ENCODE measurements at regions not wholly inside any gene's neighbourhood (a gene's known extent, or its start where the extent isn't known, plus 50 kb on each side); places are given as distances from the start of the nearest gene placed in this dataset.
"Not testable (repeated sequence)": the region's sequence is repeated elsewhere in the genome, so short reads cannot be mapped to it uniquely, and the experiment has no call there.

GRCh38 chr2:75324861-75325284 lies 125.6 kb upstream of the TACR1 start:
- no peak for DNase-seq

DNA sequence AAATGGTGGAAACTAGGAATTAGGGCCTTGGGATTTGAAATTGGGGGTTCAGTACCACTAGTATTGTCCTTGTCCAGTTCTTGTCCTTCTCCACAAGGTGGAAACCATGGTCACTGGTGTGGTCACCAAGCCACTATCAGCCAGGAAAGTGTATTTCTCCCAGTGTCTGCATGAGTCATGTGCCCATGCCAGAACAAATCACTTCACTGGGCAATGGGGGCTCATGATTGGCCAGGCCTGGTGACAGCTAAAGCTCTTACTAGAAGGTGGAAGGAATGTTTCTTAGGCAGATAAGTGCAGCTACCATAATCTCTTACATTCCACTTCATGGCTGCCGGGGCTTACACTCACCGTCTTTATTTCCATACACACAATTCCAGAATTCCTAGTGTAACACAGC lies 124.8 kb upstream of the TACR1 start:
- no peak for DNase-seq

DNA sequence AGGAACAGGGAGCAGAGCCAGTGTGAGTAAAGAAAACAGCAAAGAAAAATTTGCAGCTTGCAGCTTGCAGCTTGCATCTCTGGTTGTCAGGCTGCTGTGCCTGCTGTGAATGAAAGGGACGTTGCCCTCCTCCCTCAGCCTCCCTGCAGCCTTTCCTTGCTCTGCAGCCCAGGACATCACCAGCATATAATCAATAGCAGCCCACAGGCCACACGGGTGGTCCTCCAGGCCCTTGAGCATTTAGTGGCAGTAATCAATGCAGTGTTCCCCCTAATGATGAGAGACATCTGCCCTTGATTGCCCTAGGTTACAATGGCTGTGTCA lies 122.2 kb upstream of the TACR1 start:
- DNase-seq, result no peak

GRCh38 chr2:75320898-75321598 lies 121.7 kb upstream of the TACR1 start:
- DNase-seq, result no peak

- no peak for DNase-seq
Observed at GRCh38 chr2:75319951-75320350, 120.6 kb upstream of the TACR1 start.

- no peak for DNase-seq
Observed at GRCh38 chr2:75317802-75318201, 118.5 kb upstream of the TACR1 start.

GRCh38 chr2:75317316-75317715 lies 118.0 kb upstream of the TACR1 start:
- DNase-seq, result no peak

DNA sequence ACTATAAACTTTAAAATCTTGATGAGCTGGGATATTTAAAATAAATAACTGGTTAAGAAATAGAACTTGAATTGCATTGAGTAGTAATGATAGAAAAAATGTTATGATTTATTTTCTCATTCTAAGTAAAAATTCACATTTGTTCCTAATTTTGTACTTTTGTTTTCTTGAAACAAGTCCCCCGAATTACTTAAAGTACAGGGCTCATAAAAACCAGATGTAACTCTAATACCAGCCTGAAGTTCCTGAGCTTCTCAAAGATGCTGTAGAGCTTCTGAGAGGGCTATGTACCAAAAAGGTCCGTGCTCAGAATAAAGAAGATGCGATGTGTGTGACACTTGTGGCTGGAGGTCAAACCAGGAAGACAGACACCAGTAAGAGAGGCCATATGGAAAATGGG lies 116.1 kb upstream of the TACR1 start:
- DNase-seq, result no peak

DNA sequence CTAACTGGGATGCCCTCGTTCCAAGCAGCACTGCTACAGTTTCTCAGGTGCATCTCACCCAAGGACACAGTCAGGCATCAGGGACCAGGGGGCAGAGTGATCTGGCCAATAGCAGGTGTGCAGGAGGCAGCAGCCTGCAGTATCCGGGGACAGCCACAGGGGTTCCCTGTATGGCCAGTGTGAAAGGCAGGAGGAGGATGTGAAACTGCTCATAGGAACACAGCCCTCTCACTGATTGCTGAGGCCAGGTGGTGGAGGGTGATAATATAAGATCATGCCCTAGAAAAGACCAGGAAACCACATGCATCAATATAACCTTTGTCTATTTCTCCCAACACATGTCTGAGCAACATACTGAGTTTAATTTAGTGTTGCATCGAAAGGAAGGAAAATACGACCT lies 112.7 kb upstream of the TACR1 start:
- no peak for DNase-seq

DNA sequence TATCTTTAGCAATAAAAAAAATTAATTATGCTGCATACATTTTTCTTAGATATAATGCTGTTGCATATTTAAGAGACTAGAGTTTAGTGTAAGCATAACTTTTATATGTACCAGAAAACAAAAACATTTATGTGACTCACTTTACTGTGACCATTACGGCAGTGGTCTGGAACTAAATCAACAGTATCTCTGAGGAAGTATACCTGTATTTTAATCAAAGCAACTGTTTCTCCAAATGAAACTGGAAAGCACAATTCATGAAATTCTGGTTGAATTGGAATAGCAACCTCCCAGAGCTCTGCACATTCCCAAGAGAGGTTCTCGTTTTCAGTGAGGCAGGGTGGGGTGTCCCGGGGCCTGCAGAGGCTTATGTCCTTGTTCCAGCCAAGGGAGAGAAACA lies 112.2 kb upstream of the TACR1 start:
- no peak for DNase-seq

DNA sequence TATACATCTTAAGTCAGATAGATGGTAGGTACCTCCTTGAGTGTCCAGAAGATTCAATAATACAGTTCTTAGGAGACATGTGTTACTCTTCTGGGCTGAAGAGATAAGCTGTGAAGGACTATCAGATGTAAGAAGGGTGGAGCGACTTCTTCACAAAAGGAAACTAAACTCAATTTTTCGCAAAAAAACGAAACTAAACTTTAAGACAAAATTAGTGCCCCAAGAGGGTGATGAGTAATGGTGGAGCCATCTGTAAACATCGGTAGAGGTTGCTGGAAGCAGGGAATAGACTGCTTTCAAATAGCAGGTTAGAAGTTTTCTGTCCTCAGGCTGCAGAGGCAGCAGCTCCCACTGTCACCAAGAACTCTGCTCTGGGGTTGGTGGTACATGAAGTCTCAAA lies 111.6 kb upstream of the TACR1 start:
- DNase-seq, result no peak

- DNase-seq, result no peak
Observed at GRCh38 chr2:75309596-75310463, 110.5 kb upstream of the TACR1 start.

- no peak for DNase-seq
Observed at GRCh38 chr2:75303227-75303626, 103.9 kb upstream of the TACR1 start.

- DNase-seq, result no peak
Observed at GRCh38 chr2:75294362-75294761, 95.0 kb upstream of the TACR1 start.

- no peak for DNase-seq
Observed at GRCh38 chr2:75292826-75293225, 93.5 kb upstream of the TACR1 start.

GRCh38 chr2:75290600-75291150 lies 91.4 kb upstream of the TACR1 start:
- no peak for DNase-seq

- no peak for DNase-seq
Observed at GRCh38 chr2:75289771-75290170, 90.5 kb upstream of the TACR1 start.

DNA sequence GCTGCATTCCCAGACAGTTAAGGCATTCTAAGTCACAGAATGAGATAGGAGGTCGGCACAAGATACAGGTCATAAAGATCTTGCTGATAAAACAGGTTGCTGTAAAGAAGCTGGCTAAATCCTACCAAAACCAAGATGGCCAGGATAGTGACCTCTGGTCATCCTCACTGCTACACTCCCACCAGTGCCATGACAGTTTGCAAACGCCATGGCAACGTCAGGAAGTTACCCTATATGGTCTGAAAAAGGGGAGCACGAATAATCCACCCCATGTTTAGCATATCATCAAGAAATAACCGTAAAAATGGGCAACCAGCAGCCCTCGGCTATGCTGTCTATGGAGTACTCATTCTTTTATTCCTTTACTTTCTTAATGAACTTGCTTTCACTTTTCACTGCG lies 89.9 kb upstream of the TACR1 start:
- DNase-seq, result not testable (repeated sequence)

- no peak for DNase-seq
Observed at GRCh38 chr2:75288760-75289159, 89.4 kb upstream of the TACR1 start.

GRCh38 chr2:75287624-75288316 lies 88.5 kb upstream of the TACR1 start:
- DNase-seq, result no peak

- DNase-seq, result no peak
Observed at GRCh38 chr2:75284345-75284744, 85.0 kb upstream of the TACR1 start.

GRCh38 chr2:75278821-75279379 lies 79.6 kb upstream of the TACR1 start:
- no peak for DNase-seq

DNA sequence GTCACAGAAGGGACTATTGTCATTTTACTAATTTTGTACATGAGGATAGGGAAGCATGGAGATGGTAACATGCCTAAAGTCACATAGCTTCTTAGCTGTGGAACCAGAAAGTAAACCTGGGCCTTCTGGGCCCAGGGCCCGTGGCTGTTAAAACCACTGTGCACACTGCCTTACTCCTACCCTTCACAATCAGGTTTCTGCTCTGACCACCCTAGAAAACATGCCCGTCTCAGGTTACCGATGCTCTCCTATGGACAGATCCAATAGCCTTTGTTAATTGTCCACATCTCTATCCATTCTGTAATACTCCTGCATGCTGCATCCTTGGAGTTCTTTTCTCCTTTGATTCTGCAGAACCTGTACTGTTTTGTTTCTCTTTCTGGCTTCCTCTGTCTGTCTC lies 79.0 kb upstream of the TACR1 start:
- no peak for DNase-seq

Data from CD4-positive, alpha-beta T cell treated with Interleukin-12 subunit alpha and Interleukin-12 subunit beta, for 1 hour (primary cell).